ENCODE measurements at regions not wholly inside any gene's neighbourhood (a gene's known extent, or its start where the extent isn't known, plus 50 kb on each side); places are given as distances from the start of the nearest gene placed in this dataset.
A peak's percentile ranks its signal among the peaks of the same experiment; 100 is the strongest.

DNA sequence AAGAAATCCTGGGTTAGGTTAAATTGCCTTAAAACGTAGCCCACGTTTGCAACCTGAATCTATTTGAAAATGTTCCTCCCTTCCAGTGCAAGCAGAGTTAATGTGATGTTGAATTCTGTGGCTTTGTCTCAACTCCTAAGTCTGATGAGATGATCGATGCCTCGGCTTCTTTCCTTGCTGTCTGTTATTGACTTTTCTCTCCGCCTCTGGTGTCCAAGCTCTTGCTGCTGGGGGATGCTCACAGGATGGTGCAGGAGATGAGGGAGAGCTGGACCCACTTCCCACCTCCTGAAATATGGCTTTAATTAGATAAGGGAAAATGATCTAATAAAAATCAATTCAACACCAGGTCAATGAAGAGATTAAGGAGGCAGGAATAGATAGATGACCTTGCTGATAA lies 407.9 kb upstream of the RGMA start:
- Histone ChIP-seq H3K4ac (ENCODE audit: low read depth, low read length) (no peak overlapping the region), H3K56ac (ENCODE audit: low read length) (no peak overlapping the region), H3K4me1 (ENCODE audit: control insufficient read depth, low read depth, low read length) (peaks cover 2% of the 10 kb centered on the region), H2BK15ac (replicated peaks; ENCODE audit: low read depth) (no peak overlapping the region), H3K27ac (ENCODE audit: low read depth, low read length) (no peak overlapping the region), H3K27me3 (ENCODE audit: insufficient read depth, low read length, poor library complexity) (no peaks in the 10 kb centered on the region), H3K9ac (ENCODE audit: low read length) (no peak overlapping the region), H4K5ac (ENCODE audit: low read length) (no peak overlapping the region), H3K79me1 (ENCODE audit: low read length) (no peaks in the 10 kb centered on the region), H4K8ac (ENCODE audit: low read depth, low read length) (no peak overlapping the region), H3K18ac (ENCODE audit: low read length) (no peak overlapping the region), H3K4me3 (ENCODE audit: low read length) (no peak overlapping the region), H3K36me3 (ENCODE audit: control insufficient read depth, insufficient read depth, low read length) (no peaks in the 10 kb centered on the region), H3K79me2 (ENCODE audit: control insufficient read depth, insufficient read depth, low read length) (no peaks in the 10 kb centered on the region), H2BK120ac (ENCODE audit: low read depth, low read length) (no peak overlapping the region), H2AK5ac (ENCODE audit: low read length) (no peak overlapping the region), H3K23ac (ENCODE audit: low read length) (no peak overlapping the region), H2BK5ac (ENCODE audit: low read length) (no peak overlapping the region), H3K4me2 (ENCODE audit: low read length) (no peak overlapping the region)
- no CpG with 5 or more reads among the region's 5 CpGs for WGBS (ENCODE audit: extremely low coverage, insufficient coverage, low lambda C conversion rate)
- DNase-seq: no peak

- Histone ChIP-seq H2BK15ac (replicated peaks; ENCODE audit: low read depth) (no peak overlapping the region), H2AK5ac (ENCODE audit: low read length) (no peak overlapping the region), H3K27me3 (ENCODE audit: insufficient read depth, low read length, poor library complexity) (no peaks in the 10 kb centered on the region), H3K23ac (ENCODE audit: low read length) (no peak overlapping the region), H3K36me3 (ENCODE audit: control insufficient read depth, insufficient read depth, low read length) (no peaks in the 10 kb centered on the region), H2BK5ac (ENCODE audit: low read length) (no peak overlapping the region), H3K4me2 (ENCODE audit: low read length) (no peak overlapping the region), H2BK120ac (ENCODE audit: low read depth, low read length) (no peak overlapping the region), H3K56ac (ENCODE audit: low read length) (peak overlapping the region; percentile 74), H3K79me2 (ENCODE audit: control insufficient read depth, insufficient read depth, low read length) (no peaks in the 10 kb centered on the region), H3K18ac (ENCODE audit: low read length) (peak overlapping the region; percentile 60), H3K4me3 (ENCODE audit: low read length) (no peak overlapping the region), H3K9ac (ENCODE audit: low read length) (no peak overlapping the region), H4K5ac (ENCODE audit: low read length) (no peak overlapping the region), H3K4ac (ENCODE audit: low read depth, low read length) (no peak overlapping the region), H3K27ac (ENCODE audit: low read depth, low read length) (no peak overlapping the region), H4K8ac (ENCODE audit: low read depth, low read length) (no peak overlapping the region), H3K4me1 (ENCODE audit: control insufficient read depth, low read depth, low read length) (peaks cover 2% of the 10 kb centered on the region), H3K79me1 (ENCODE audit: low read length) (no peaks in the 10 kb centered on the region)
- WGBS (ENCODE audit: extremely low coverage, insufficient coverage, low lambda C conversion rate): no CpG with 5 or more reads among the region's 9 CpGs
- DNase-seq: peak; percentile 38
These were observed 407.0 kb upstream of the RGMA start for GRCh38 chr15:93495799-93496637.

DNA sequence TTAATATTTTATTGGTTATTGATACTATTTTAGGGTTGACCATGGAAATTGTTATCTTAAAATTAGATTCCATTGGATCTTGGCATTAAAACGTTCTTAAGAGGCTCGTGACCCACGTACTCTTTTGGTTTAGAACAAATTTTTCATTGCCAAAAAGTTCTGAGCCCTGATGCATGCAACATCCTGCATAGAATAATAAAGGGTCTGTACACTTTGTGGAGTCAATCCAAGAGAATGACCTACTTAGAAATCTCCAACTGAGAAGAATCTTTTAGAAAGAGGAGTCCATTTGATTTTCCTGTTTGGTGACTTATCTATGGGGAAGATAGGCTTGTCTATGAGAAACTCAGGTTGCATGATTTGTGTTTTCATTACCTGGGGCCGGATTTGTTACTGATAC lies 404.2 kb upstream of the RGMA start:
- H3K23ac ChIP-seq (ENCODE audit: low read length): no peak overlapping the region
- no peak overlapping the region for H3K18ac ChIP-seq (ENCODE audit: low read length)
- peaks cover under 1% of the 10 kb centered on the region for H3K4me1 ChIP-seq (ENCODE audit: control insufficient read depth, low read depth, low read length)
- H2AK5ac ChIP-seq (ENCODE audit: low read length): no peak overlapping the region
- no peak overlapping the region for H2BK15ac ChIP-seq (replicated peaks; ENCODE audit: low read depth)
- H3K9ac ChIP-seq (ENCODE audit: low read length): no peak overlapping the region
- no peak for DNase-seq
- no peaks in the 10 kb centered on the region for H3K79me1 ChIP-seq (ENCODE audit: low read length)
- H4K8ac ChIP-seq (ENCODE audit: low read depth, low read length): no peak overlapping the region
- WGBS (ENCODE audit: extremely low coverage, insufficient coverage, low lambda C conversion rate): no CpG with 5 or more reads among the region's 4 CpGs
- no peak overlapping the region for H3K4me3 ChIP-seq (ENCODE audit: low read length)
- no peaks in the 10 kb centered on the region for H3K79me2 ChIP-seq (ENCODE audit: control insufficient read depth, insufficient read depth, low read length)
- H3K27me3 ChIP-seq (ENCODE audit: insufficient read depth, low read length, poor library complexity): no peaks in the 10 kb centered on the region
- no peak overlapping the region for H3K56ac ChIP-seq (ENCODE audit: low read length)
- H4K5ac ChIP-seq (ENCODE audit: low read length): no peak overlapping the region
- no peaks in the 10 kb centered on the region for H3K36me3 ChIP-seq (ENCODE audit: control insufficient read depth, insufficient read depth, low read length)
- H3K4ac ChIP-seq (ENCODE audit: low read depth, low read length): no peak overlapping the region
- H2BK5ac ChIP-seq (ENCODE audit: low read length): no peak overlapping the region
- no peak overlapping the region for H3K4me2 ChIP-seq (ENCODE audit: low read length)
- no peak overlapping the region for H3K27ac ChIP-seq (ENCODE audit: low read depth, low read length)
- H2BK120ac ChIP-seq (ENCODE audit: low read depth, low read length): no peak overlapping the region

DNA sequence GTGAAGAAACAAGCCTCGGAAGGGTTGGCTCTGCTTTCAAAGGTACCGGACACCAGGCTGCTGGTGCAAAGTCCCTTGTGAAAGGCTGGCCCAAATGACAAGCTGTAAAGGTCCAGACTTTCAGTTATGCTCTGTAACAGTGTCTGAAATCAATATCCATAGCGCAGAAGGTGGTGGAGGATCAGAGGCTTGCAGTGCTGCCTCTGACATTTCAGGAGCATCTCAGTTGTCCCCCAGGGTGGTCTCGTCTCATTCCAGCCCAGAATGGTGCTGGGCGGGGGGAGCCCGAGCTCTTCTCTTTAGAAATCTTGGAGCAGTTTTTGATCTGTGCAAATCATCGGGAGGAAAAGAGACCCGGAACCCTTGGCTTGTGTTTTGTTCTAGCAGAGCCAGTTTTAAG lies 402.3 kb upstream of the RGMA start:
- H3K4me3 ChIP-seq (ENCODE audit: low read length): no peak overlapping the region
- no peaks in the 10 kb centered on the region for H3K4me1 ChIP-seq (ENCODE audit: control insufficient read depth, low read depth, low read length)
- H3K36me3 ChIP-seq (ENCODE audit: control insufficient read depth, insufficient read depth, low read length): no peaks in the 10 kb centered on the region
- H2BK120ac ChIP-seq (ENCODE audit: low read depth, low read length): no peak overlapping the region
- no peak overlapping the region for H2BK5ac ChIP-seq (ENCODE audit: low read length)
- H3K4me2 ChIP-seq (ENCODE audit: low read length): no peak overlapping the region
- H3K9ac ChIP-seq (ENCODE audit: low read length): no peak overlapping the region
- H4K5ac ChIP-seq (ENCODE audit: low read length): no peak overlapping the region
- H2AK5ac ChIP-seq (ENCODE audit: low read length): no peak overlapping the region
- H3K56ac ChIP-seq (ENCODE audit: low read length): no peak overlapping the region
- no peak overlapping the region for H3K4ac ChIP-seq (ENCODE audit: low read depth, low read length)
- no peak overlapping the region for H2BK15ac ChIP-seq (replicated peaks; ENCODE audit: low read depth)
- no peak overlapping the region for H3K23ac ChIP-seq (ENCODE audit: low read length)
- H3K79me2 ChIP-seq (ENCODE audit: control insufficient read depth, insufficient read depth, low read length): no peaks in the 10 kb centered on the region
- H3K18ac ChIP-seq (ENCODE audit: low read length): no peak overlapping the region
- no peaks in the 10 kb centered on the region for H3K27me3 ChIP-seq (ENCODE audit: insufficient read depth, low read length, poor library complexity)
- H3K79me1 ChIP-seq (ENCODE audit: low read length): no peaks in the 10 kb centered on the region
- DNase-seq: no peak
- no peak overlapping the region for H4K8ac ChIP-seq (ENCODE audit: low read depth, low read length)
- WGBS (ENCODE audit: extremely low coverage, insufficient coverage, low lambda C conversion rate): no CpG with 5 or more reads among the region's 8 CpGs
- no peak overlapping the region for H3K27ac ChIP-seq (ENCODE audit: low read depth, low read length)

DNA sequence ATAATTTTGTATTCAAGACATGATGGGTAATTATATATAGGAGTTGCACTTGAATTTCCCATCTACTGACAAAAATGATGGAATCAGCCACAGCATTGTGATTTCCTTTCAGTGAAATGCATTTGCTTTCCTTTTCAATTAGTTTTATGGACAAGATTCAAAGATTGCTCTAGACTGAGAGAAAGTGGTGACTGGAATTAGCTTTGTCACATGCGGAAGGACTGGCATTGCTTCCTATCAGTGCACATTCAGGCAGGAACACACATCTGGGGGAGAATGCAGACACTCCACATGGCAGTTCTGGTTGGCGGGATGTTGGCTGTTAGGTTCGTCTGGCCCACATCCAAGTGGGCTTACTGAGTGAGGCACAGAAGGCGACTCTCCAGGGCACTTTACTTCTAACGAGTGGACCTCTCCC lies 399.3 kb upstream of the RGMA start:
- no peak overlapping the region for H4K8ac ChIP-seq (ENCODE audit: low read depth, low read length)
- no peak overlapping the region for H3K23ac ChIP-seq (ENCODE audit: low read length)
- no peak overlapping the region for H2BK5ac ChIP-seq (ENCODE audit: low read length)
- no peak for DNase-seq
- H3K18ac ChIP-seq (ENCODE audit: low read length): no peak overlapping the region
- H3K79me1 ChIP-seq (ENCODE audit: low read length): no peaks in the 10 kb centered on the region
- no peak overlapping the region for H3K56ac ChIP-seq (ENCODE audit: low read length)
- no peaks in the 10 kb centered on the region for H3K36me3 ChIP-seq (ENCODE audit: control insufficient read depth, insufficient read depth, low read length)
- no peak overlapping the region for H3K4ac ChIP-seq (ENCODE audit: low read depth, low read length)
- H3K4me1 ChIP-seq (ENCODE audit: control insufficient read depth, low read depth, low read length): no peaks in the 10 kb centered on the region
- no peak overlapping the region for H4K5ac ChIP-seq (ENCODE audit: low read length)
- no CpG with 5 or more reads among the region's 5 CpGs for WGBS (ENCODE audit: extremely low coverage, insufficient coverage, low lambda C conversion rate)
- no peak overlapping the region for H3K9ac ChIP-seq (ENCODE audit: low read length)
- H3K4me2 ChIP-seq (ENCODE audit: low read length): no peak overlapping the region
- no peak overlapping the region for H2BK120ac ChIP-seq (ENCODE audit: low read depth, low read length)
- no peaks in the 10 kb centered on the region for H3K27me3 ChIP-seq (ENCODE audit: insufficient read depth, low read length, poor library complexity)
- no peak overlapping the region for H3K27ac ChIP-seq (ENCODE audit: low read depth, low read length)
- no peak overlapping the region for H2BK15ac ChIP-seq (replicated peaks; ENCODE audit: low read depth)
- no peaks in the 10 kb centered on the region for H3K79me2 ChIP-seq (ENCODE audit: control insufficient read depth, insufficient read depth, low read length)
- H3K4me3 ChIP-seq (ENCODE audit: low read length): no peak overlapping the region
- H2AK5ac ChIP-seq (ENCODE audit: low read length): no peak overlapping the region
